Epidermal melanocyte (primary cell): ENCODE measurements at regions not wholly inside any gene's neighbourhood (a gene's known extent, or its start where the extent isn't known, plus 50 kb on each side); places are given as distances from the start of the nearest gene placed in this dataset.

Experiments
- DNase-seq: peaks from one replicate; pipeline ENCODE4 v3.0.0; 2011; ENCODE audit warnings: low spot score; ENCODE audit not compliant: insufficient read length

- DNase-seq, result no peak
Observed at GRCh38 chr9:18379073-18379811, 94.7 kb upstream of the ADAMTSL1 start.

GRCh38 chr9:18382243-18382642, 91.7 kb upstream of the ADAMTSL1 start:
- DNase-seq, result no peak

- no peak for DNase-seq
Observed at GRCh38 chr9:18384066-18384465, 89.9 kb upstream of the ADAMTSL1 start.

- no peak for DNase-seq
Observed at GRCh38 chr9:18385696-18386490, 88.1 kb upstream of the ADAMTSL1 start.

GRCh38 chr9:18390393-18390792, 83.6 kb upstream of the ADAMTSL1 start:
- DNase-seq, result peak; percentile 23

GRCh38 chr9:18393340-18394130, 80.4 kb upstream of the ADAMTSL1 start:
- DNase-seq, result peak; percentile 19

- no peak for DNase-seq
Observed at GRCh38 chr9:18394847-18395351, 79.1 kb upstream of the ADAMTSL1 start.

- no peak for DNase-seq
Observed at GRCh38 chr9:18396102-18396728, 77.7 kb upstream of the ADAMTSL1 start.

GRCh38 chr9:18397076-18397475, 76.9 kb upstream of the ADAMTSL1 start:
- DNase-seq, result no peak

GRCh38 chr9:18398038-18398437, 75.9 kb upstream of the ADAMTSL1 start:
- DNase-seq, result no peak

GRCh38 chr9:18404434-18405029, 69.4 kb upstream of the ADAMTSL1 start:
- no peak for DNase-seq

GRCh38 chr9:18405240-18405639, 68.7 kb upstream of the ADAMTSL1 start:
- no peak for DNase-seq

GRCh38 chr9:18410983-18411382, 63.0 kb upstream of the ADAMTSL1 start:
- DNase-seq, result no peak

GRCh38 chr9:18421391-18421790, 52.6 kb upstream of the ADAMTSL1 start:
- no peak for DNase-seq

- DNase-seq, result no peak
Observed at GRCh38 chr9:18422296-18423036, 51.5 kb upstream of the ADAMTSL1 start.

- DNase-seq, result no peak
Observed at GRCh38 chr9:18423791-18424531, 50.0 kb upstream of the ADAMTSL1 start.
